Esophagus squamous epithelium (tissue), 5 donors: ENCODE measurements at regions not wholly inside any gene's neighbourhood (a gene's known extent, or its start where the extent isn't known, plus 50 kb on each side); places are given as distances from the start of the nearest gene placed in this dataset.

Source experiments
- DNase-seq: peaks from one replicate; lab custom pipeline; 2025; lab: John Stamatoyannopoulos, UW
- H3K27ac ChIP-seq, 4 donors: fragments of 200-600 bp; sonication (generic); one replicate each; pipeline ENCODE4 v1.5.1; 2016 to 2019; ENCODE audit warnings: mild to moderate bottlenecking in 1 of 4
- H3K27me3 ChIP-seq, 4 donors: fragments of 200-600 bp; sonication (generic); 1 replicate in 3 of 4; 2 replicates in 1 of 4; pipeline versions ENCODE4 v1.5.1 to v1.6.0; 2017 to 2021; ENCODE audit warnings: antibody characterized with exemption in 1 of 4
- H3K36me3 ChIP-seq, 3 donors: fragments of 200-600 bp; sonication (generic); one replicate each; pipeline ENCODE4 v1.5.1; 2016 to 2019
- H3K4me1 ChIP-seq, 3 donors: fragments of 200-600 bp; sonication (generic); one replicate each; pipeline ENCODE4 v1.5.1; 2017 to 2019
- H3K4me3 ChIP-seq, 4 donors: fragments of 200-600 bp; sonication (generic); 1 replicate in 3 of 4; 2 replicates in 1 of 4; pipeline ENCODE4 v1.5.1; 2016 to 2019; ENCODE audit warnings: mild to moderate bottlenecking in 2 of 4, moderate library complexity in 1 of 4
- H3K9me3 ChIP-seq, 3 donors: fragments of 200-600 bp; sonication (generic); one replicate each; pipeline ENCODE4 v1.5.1; 2016 to 2019
- CTCF ChIP-seq, 6 experiments: fragments of 450-650 bp in 4 of 6; fragments of 200-600 bp in 2 of 6; sonication (generic) in 2 of 6; IDR thresholded peaks; one replicate each; pipeline ENCODE4 v1.5.1; 2016 to 2019; ENCODE audit warnings: antibody characterized with exemption in 6 of 6, mild to moderate bottlenecking in 4 of 6, moderate library complexity in 4 of 6
- POLR2A ChIP-seq, 4 donors: fragments of 450-650 bp; IDR thresholded peaks; one replicate each; pipeline ENCODE4 v1.6.1; 2017; ENCODE audit warnings: antibody characterized with exemption in 4 of 4, mild to moderate bottlenecking in 4 of 4, moderate library complexity in 3 of 4
- WGBS, 2 donors: methylation state at CpG; one replicate each; pipeline ENCODE4 v1.1.5; 2018; 5-methylcytosine and 5-hydroxymethylcytosine counted together
- intact Hi-C: fragments of 100-400 bp; cut with DNase I; formaldehyde crosslinking; loops from one replicate; pipeline ENCODE4 v1.15.0; 2022
- donor health status: DM: yes; HTN: yes; CAD: no.

- Histone ChIP-seq H3K27ac (no peak overlapping the region), H3K9me3 (no peaks in the 10 kb centered on the region), H3K27me3 (no peaks in the 10 kb centered on the region), H3K4me1 (no peaks in the 10 kb centered on the region), H3K36me3 (no peaks in the 10 kb centered on the region), H3K4me3 (no peak overlapping the region)
- intact Hi-C loops = no loop called here
- TF ChIP-seq CTCF (IDR thresholded peaks at IDR 0.05) (no peak), POLR2A (IDR thresholded peaks at IDR 0.05) (no peak)
- no peak for DNase-seq
- WGBS, 2 donors = 81 to 82% methylated on average over 6 of the region's 6 CpGs
Observed at GRCh38 chr5:167205881-167206280, 1085.6 kb upstream of the WWC1 start.

GRCh38 chr5:167207081-167207480 is 1084.4 kb upstream of the WWC1 start:
- H3K27ac ChIP-seq = no peak overlapping the region
- no peaks in the 10 kb centered on the region for H3K9me3 ChIP-seq
- no peaks in the 10 kb centered on the region for H3K27me3 ChIP-seq
- no peak for DNase-seq
- no peak for TF ChIP-seq CTCF (IDR thresholded peaks at IDR 0.05)
- TF ChIP-seq POLR2A (IDR thresholded peaks at IDR 0.05) = no peak
- H3K36me3 ChIP-seq = no peaks in the 10 kb centered on the region
- 56 to 72% methylated on average over 7 of the region's 7 CpGs for WGBS, 2 donors
- no peaks in the 10 kb centered on the region for H3K4me1 ChIP-seq
- intact Hi-C loops = no loop called here
- no peak overlapping the region for H3K4me3 ChIP-seq

GRCh38 chr5:167208911-167209310 is 1082.5 kb upstream of the WWC1 start:
- WGBS, 2 donors = 66 to 67% methylated on average over 4 of the region's 4 CpGs
- no peaks in the 10 kb centered on the region for H3K4me1 ChIP-seq
- no peaks in the 10 kb centered on the region for H3K9me3 ChIP-seq
- no peaks in the 10 kb centered on the region for H3K36me3 ChIP-seq
- H3K27me3 ChIP-seq = no peaks in the 10 kb centered on the region
- no peak overlapping the region for H3K27ac ChIP-seq
- TF ChIP-seq CTCF (IDR thresholded peaks at IDR 0.05) (no peak), POLR2A (IDR thresholded peaks at IDR 0.05) (no peak)
- DNase-seq = no peak
- no peak overlapping the region for H3K4me3 ChIP-seq
- intact Hi-C loops = no loop called here

- 27 to 40% methylated on average over 5 of the region's 5 CpGs for WGBS, 2 donors
- H3K4me1 ChIP-seq = no peaks in the 10 kb centered on the region
- H3K4me3 ChIP-seq = no peak overlapping the region
- no peak for DNase-seq
- intact Hi-C loops = no loop called here
- H3K27ac ChIP-seq = no peak overlapping the region
- TF ChIP-seq CTCF (IDR thresholded peaks at IDR 0.05) (no peak), POLR2A (IDR thresholded peaks at IDR 0.05) (no peak)
- no peaks in the 10 kb centered on the region for H3K9me3 ChIP-seq
- no peaks in the 10 kb centered on the region for H3K27me3 ChIP-seq
- no peaks in the 10 kb centered on the region for H3K36me3 ChIP-seq
Observed at GRCh38 chr5:167217097-167217743, 1074.2 kb upstream of the WWC1 start.

GRCh38 chr5:167219298-167219697 is 1072.1 kb upstream of the WWC1 start:
- 25 to 29% methylated on average over 1 of the region's 1 CpG for WGBS, 2 donors
- H3K9me3 ChIP-seq = no peaks in the 10 kb centered on the region
- no peaks in the 10 kb centered on the region for H3K27me3 ChIP-seq
- no peak overlapping the region for H3K4me3 ChIP-seq
- H3K4me1 ChIP-seq = no peaks in the 10 kb centered on the region
- no peaks in the 10 kb centered on the region for H3K36me3 ChIP-seq
- no peak for TF ChIP-seq POLR2A (IDR thresholded peaks at IDR 0.05)
- no peak for TF ChIP-seq CTCF (IDR thresholded peaks at IDR 0.05)
- intact Hi-C loops = no loop called here
- no peak for DNase-seq
- H3K27ac ChIP-seq = no peak overlapping the region
